ENCODE measurements at regions not wholly inside any gene's neighbourhood (a gene's known extent, or its start where the extent isn't known, plus 50 kb on each side); places are given as distances from the start of the nearest gene placed in this dataset.

DNA sequence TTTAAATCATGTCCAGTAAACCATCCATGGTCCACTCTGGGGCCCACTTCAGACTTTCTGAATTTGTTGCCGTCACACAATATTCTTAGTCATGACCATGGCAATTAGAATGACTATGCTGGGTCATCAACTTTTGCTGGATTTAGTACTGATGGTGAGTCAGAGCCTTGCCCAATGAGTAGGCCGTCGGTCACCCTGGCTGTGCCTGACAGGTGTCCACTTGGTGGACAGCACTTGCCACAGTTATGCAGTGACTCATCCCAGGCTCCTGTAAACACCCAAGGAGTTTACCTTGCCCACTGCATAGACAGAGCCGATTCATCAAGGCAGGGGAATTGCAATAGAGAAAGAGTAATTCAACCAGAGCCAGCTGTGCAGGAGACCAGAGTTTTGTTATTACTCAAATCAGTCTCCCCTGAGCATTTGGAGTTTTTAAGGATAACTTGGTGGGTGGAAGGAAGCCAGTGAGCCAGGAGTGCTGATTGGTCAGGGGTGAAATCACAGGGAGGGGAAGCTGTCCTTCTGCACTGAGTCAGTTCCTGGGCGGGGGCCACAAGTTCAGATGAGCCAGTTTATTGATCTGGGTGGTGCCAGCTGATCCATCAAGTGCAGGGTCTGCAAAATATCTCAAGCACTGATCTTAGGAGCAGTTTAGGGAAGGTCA, 333.8 kb downstream of the PTPRU start:
- no peak for DNase-seq (ENCODE audit: extremely low spot score)
- POLR2A ChIA-PET = no interaction called here
- no peak for TF ChIP-seq FOXK2 (IDR thresholded peaks at IDR 0.05)
- TF ChIP-seq TARDBP (IDR thresholded peaks at IDR 0.05) = no peak
- TF ChIP-seq ZNF384 (IDR thresholded peaks at IDR 0.05) = no peak
- no peak for TF ChIP-seq ARNT (IDR thresholded peaks at IDR 0.05)
- no peak for TF ChIP-seq LEF1 (IDR thresholded peaks at IDR 0.05; ENCODE audit: borderline replicate concordance)
- no peak for TF ChIP-seq CTBP1 (IDR thresholded peaks at IDR 0.05; ENCODE audit: borderline replicate concordance)
- TF ChIP-seq FOXA1 (IDR thresholded peaks at IDR 0.05) = no peak
- no peak for TF ChIP-seq ELF4 (IDR thresholded peaks at IDR 0.05)
- no peak for TF ChIP-seq BHLHE40 (IDR thresholded peaks at IDR 0.05; ENCODE audit: borderline replicate concordance)
- TF ChIP-seq, protein P1, sequence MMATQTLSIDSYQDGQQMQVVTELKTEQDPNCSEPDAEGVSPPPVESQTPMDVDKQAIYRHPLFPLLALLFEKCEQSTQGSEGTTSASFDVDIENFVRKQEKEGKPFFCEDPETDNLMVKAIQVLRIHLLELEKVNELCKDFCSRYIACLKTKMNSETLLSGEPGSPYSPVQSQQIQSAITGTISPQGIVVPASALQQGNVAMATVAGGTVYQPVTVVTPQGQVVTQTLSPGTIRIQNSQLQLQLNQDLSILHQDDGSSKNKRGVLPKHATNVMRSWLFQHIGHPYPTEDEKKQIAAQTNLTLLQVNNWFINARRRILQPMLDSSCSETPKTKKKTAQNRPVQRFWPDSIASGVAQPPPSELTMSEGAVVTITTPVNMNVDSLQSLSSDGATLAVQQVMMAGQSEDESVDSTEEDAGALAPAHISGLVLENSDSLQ (IDR thresholded peaks at IDR 0.05) = no peak
- no peak for TF ChIP-seq SUZ12 (IDR thresholded peaks at IDR 0.05)
- no peak for TF ChIP-seq NFRKB (IDR thresholded peaks at IDR 0.05)
- no peak for TF ChIP-seq HDGF (IDR thresholded peaks at IDR 0.05; ENCODE audit: borderline replicate concordance)
- no peak for TF ChIP-seq L3MBTL2 (conservative IDR thresholded peaks at IDR 0.05)
- no peak for TF ChIP-seq FOXM1 (IDR thresholded peaks at IDR 0.05; ENCODE audit: borderline replicate concordance)
- TF ChIP-seq SP1 (IDR thresholded peaks at IDR 0.05) = no peak
- CTCF ChIA-PET = no interaction called here

DNA sequence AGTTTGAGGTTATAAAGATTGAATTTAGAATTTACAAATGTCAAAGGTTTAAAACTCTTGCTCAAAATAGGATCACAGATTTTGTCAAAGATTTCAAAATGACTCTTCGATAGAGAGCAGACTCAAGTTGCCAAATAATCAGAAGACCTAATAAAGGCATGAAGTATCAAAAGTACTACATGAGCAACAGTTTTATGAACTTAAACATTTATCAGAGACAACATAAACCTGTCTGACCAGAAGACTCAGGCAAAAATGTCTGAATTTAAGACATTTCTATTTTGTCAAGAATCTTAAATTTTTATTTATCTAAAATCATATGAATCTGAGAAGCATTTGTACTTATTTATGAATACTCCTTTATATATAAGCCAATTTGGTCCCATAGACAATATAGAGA, 330.9 kb downstream of the PTPRU start:
- DNase-seq (ENCODE audit: extremely low spot score) = no peak
- TF ChIP-seq LEF1 (IDR thresholded peaks at IDR 0.05; ENCODE audit: borderline replicate concordance) (no peak), FOXM1 (IDR thresholded peaks at IDR 0.05; ENCODE audit: borderline replicate concordance) (no peak), SUZ12 (IDR thresholded peaks at IDR 0.05) (no peak), FOXA1 (IDR thresholded peaks at IDR 0.05) (no peak), NFRKB (IDR thresholded peaks at IDR 0.05) (no peak), SP1 (IDR thresholded peaks at IDR 0.05) (no peak), CTBP1 (IDR thresholded peaks at IDR 0.05; ENCODE audit: borderline replicate concordance) (no peak), BHLHE40 (IDR thresholded peaks at IDR 0.05; ENCODE audit: borderline replicate concordance) (no peak), FOXK2 (IDR thresholded peaks at IDR 0.05) (no peak), L3MBTL2 (conservative IDR thresholded peaks at IDR 0.05) (no peak), TARDBP (IDR thresholded peaks at IDR 0.05) (no peak), ELF4 (IDR thresholded peaks at IDR 0.05) (no peak), HDGF (IDR thresholded peaks at IDR 0.05; ENCODE audit: borderline replicate concordance) (no peak), ZNF384 (IDR thresholded peaks at IDR 0.05) (no peak)
- TF ChIP-seq, protein P1 (IDR thresholded peaks at IDR 0.05) = no peak
- ChIA-PET CTCF (no interaction called here), POLR2A (interaction anchor here (1.1 kb wide), 1 partner anchor 14 kb away, joined by 3 read pairs; no protein-coding TSS in a partner anchor)

DNA sequence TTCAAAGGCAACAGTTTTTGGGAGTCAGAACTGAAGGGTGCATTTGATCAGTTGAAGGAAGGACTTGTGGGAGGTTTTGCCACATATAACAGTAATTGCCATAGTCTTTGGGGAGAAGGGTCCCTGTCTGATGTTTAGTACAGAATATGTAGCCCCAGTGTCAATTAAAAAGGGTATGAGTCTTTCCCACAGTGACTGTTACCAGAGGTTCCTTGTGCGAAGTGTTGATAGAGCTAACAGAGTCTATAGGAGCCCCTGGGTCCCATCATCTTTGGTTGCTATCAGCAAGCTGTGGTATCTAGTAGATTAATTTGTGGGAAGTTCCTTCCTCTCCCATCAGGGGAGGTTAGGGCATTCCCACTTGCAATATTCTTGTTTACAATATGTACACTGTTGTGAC, 329.2 kb downstream of the PTPRU start:
- CTCF ChIA-PET = no interaction called here
- POLR2A ChIA-PET = no interaction called here
- TF ChIP-seq NFRKB (IDR thresholded peaks at IDR 0.05) (no peak), TARDBP (IDR thresholded peaks at IDR 0.05) (no peak), ZNF384 (IDR thresholded peaks at IDR 0.05) (no peak), FOXK2 (IDR thresholded peaks at IDR 0.05) (no peak), CTBP1 (IDR thresholded peaks at IDR 0.05; ENCODE audit: borderline replicate concordance) (no peak), LEF1 (IDR thresholded peaks at IDR 0.05; ENCODE audit: borderline replicate concordance) (no peak), ELF4 (IDR thresholded peaks at IDR 0.05) (no peak), L3MBTL2 (conservative IDR thresholded peaks at IDR 0.05) (no peak), FOXA1 (IDR thresholded peaks at IDR 0.05) (no peak), ARNT (IDR thresholded peaks at IDR 0.05) (no peak), BHLHE40 (IDR thresholded peaks at IDR 0.05; ENCODE audit: borderline replicate concordance) (no peak), FOXM1 (IDR thresholded peaks at IDR 0.05; ENCODE audit: borderline replicate concordance) (no peak)
- TF ChIP-seq, protein P1 (IDR thresholded peaks at IDR 0.05) = no peak
- no peak for DNase-seq (ENCODE audit: extremely low spot score)

DNA sequence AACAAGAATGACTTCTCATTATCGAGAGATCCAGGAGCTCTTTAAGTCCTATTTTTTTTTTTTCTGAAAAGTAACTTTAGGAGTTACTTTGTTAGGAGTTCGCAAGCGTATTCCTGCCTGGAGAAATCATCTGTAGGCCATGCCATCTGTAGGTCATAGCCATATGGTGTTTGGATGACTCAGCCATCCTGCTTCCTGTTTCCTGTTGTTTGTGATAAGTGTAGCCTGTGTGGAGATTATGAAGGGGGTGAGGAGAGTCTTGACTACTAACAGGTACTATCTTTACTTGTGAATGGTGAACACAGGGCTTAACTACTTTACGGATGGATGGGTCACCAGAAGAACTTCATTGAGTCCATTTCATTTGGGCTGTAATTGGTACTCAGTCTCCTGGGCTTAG, 327.2 kb downstream of the PTPRU start:
- no peak for TF ChIP-seq SUZ12 (IDR thresholded peaks at IDR 0.05)
- no peak for TF ChIP-seq L3MBTL2 (conservative IDR thresholded peaks at IDR 0.05)
- no peak for TF ChIP-seq NFRKB (IDR thresholded peaks at IDR 0.05)
- no peak for TF ChIP-seq TARDBP (IDR thresholded peaks at IDR 0.05)
- TF ChIP-seq ARNT (IDR thresholded peaks at IDR 0.05) = no peak
- DNase-seq (ENCODE audit: extremely low spot score) = no peak
- ChIA-PET CTCF (no interaction called here), POLR2A (no interaction called here)

DNA sequence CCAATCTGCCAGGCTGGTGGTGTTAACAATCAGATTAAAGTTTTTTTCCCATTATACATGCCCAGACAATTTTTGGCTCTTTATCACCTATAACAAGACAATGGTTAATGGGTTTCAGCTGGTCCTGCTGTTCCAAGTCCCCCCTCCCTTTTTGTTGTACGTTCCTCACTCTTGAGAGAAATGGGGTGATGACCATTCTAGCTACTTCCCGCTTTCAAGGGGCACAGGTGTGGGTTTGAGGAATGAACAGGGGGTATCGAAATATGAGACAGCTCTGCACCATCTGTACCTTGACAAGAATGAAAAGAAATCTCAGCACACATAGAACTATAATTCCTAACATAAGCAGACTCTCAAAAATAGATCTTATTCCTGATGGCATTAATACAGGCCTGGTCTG, 326.8 kb downstream of the PTPRU start:
- ChIA-PET CTCF (no interaction called here), POLR2A (no interaction called here)
- TF ChIP-seq SUZ12 (IDR thresholded peaks at IDR 0.05) = no peak
- TF ChIP-seq ARNT (IDR thresholded peaks at IDR 0.05) = no peak
- TF ChIP-seq, protein P1 (IDR thresholded peaks at IDR 0.05) = no peak
- TF ChIP-seq NFRKB (IDR thresholded peaks at IDR 0.05) = no peak
- no peak for TF ChIP-seq BHLHE40 (IDR thresholded peaks at IDR 0.05; ENCODE audit: borderline replicate concordance)
- no peak for TF ChIP-seq ELF4 (IDR thresholded peaks at IDR 0.05)
- TF ChIP-seq FOXM1 (IDR thresholded peaks at IDR 0.05; ENCODE audit: borderline replicate concordance) = no peak
- no peak for TF ChIP-seq SP1 (IDR thresholded peaks at IDR 0.05)
- TF ChIP-seq CTBP1 (IDR thresholded peaks at IDR 0.05; ENCODE audit: borderline replicate concordance) = no peak
- TF ChIP-seq FOXK2 (IDR thresholded peaks at IDR 0.05) = no peak
- TF ChIP-seq LEF1 (IDR thresholded peaks at IDR 0.05; ENCODE audit: borderline replicate concordance) = no peak
- TF ChIP-seq FOXA1 (IDR thresholded peaks at IDR 0.05) = no peak
- TF ChIP-seq ZNF384 (IDR thresholded peaks at IDR 0.05) = no peak
- no peak for TF ChIP-seq TARDBP (IDR thresholded peaks at IDR 0.05)
- no peak for TF ChIP-seq HDGF (IDR thresholded peaks at IDR 0.05; ENCODE audit: borderline replicate concordance)
- no peak for TF ChIP-seq L3MBTL2 (conservative IDR thresholded peaks at IDR 0.05)
- no peak for DNase-seq (ENCODE audit: extremely low spot score)
